ENCODE measurements at regions not wholly inside any gene's neighbourhood (a gene's known extent, or its start where the extent isn't known, plus 50 kb on each side); places are given as distances from the start of the nearest gene placed in this dataset.

DNA sequence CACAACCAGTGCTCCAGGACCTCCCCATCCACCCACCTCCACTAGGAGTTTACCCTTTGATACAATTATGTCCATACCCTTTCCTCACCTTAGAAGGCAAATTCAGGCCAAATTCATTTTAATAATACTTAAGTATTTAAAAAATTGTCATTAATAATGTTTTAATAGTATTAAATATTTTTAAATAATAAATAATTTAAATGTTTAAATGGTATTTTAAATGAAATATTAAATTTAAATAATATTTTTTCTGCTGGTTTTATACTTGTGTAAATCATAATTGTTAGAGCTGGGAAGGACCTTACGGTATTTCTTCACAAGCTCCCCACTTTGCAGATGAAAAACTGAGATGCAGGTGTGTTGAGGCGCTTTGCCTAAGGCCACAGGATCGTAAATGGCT, 67.8 kb downstream of the NRN1 start:
- H3K4me1 ChIP-seq: peaks cover 0 to 18% (median 14%) of the 10 kb centered on the region in 4 donors
- no peaks in the 10 kb centered on the region for H3K27me3 ChIP-seq
- no peaks in the 10 kb centered on the region for H3K36me3 ChIP-seq
- intact Hi-C loops (cut with DNase I): no loop called here
- 97% methylated on average over 3 of the region's 3 CpGs for WGBS
- H3K9me3 ChIP-seq: peaks cover 0 to 8% (median 2%) of the 10 kb centered on the region in 4 donors
- DNase-seq (ENCODE audit: extremely low spot score): no peak
- no peak overlapping the region for H3K4me3 ChIP-seq
- H3K27ac ChIP-seq (replicated peaks in 1 of 4): no peak overlapping the region
- TF ChIP-seq EP300 (IDR thresholded peaks at IDR 0.05) (no peak), POLR2A (IDR thresholded peaks at IDR 0.05; ENCODE audit: low read depth) (no peak), POLR2AphosphoS5 (IDR thresholded peaks at IDR 0.05) (no peak), CTCF (IDR thresholded peaks at IDR 0.05) (no peak)

DNA sequence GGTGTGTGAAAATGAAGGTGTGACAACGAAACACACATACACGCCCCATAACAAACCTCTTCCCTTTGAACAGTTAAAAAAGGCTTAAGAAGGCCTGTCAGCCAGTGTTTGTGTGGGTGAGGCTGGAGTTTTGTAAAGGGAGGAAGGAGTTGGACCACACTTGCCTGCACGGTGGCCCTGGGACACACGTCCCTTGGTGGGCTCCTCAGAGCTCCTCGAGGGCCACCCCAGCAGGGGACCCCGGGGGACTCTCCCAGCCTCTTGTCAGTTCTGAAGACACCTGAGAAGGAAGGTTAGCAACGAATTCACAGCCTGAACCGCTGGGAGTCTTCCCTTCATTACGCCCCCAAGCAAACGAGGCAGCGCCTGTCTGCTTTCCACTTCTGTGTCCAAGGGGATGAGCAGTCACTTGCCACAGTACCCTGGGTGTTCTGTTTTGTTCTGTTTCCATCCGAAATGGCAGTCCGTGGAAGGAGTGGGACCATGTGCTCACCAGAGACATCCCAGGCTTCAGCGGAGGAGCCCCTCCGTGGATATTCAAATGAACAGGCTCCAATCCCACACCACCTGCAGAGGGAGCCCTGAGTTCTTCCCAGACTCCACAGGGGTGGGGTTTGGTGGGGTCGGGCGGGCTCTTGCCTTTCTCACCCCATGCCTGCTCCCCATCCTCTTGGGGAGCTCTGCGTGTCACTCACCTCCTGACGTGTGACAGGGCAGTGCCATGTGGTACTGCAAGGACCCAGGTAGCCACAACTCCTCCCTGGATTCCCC, 68.6 kb downstream of the NRN1 start:
- Histone ChIP-seq H3K27ac (replicated peaks in 1 of 4) (no peak overlapping the region), H3K36me3 (no peaks in the 10 kb centered on the region), H3K9me3 (peaks cover 0 to under 1% (median under 1%) of the 10 kb centered on the region in 4 donors), H3K4me3 (no peak overlapping the region), H3K27me3 (no peaks in the 10 kb centered on the region), H3K4me1 (peaks cover 0 to 18% (median 14%) of the 10 kb centered on the region in 4 donors)
- TF ChIP-seq CTCF (IDR thresholded peaks at IDR 0.05): no peak
- no peak for TF ChIP-seq POLR2A (IDR thresholded peaks at IDR 0.05; ENCODE audit: low read depth)
- TF ChIP-seq POLR2AphosphoS5 (IDR thresholded peaks at IDR 0.05): no peak
- TF ChIP-seq EP300 (IDR thresholded peaks at IDR 0.05): no peak
- no peak for DNase-seq (ENCODE audit: extremely low spot score)
- 83% methylated on average over 17 of the region's 19 CpGs for WGBS
- intact Hi-C loops (cut with DNase I): no loop called here

DNA sequence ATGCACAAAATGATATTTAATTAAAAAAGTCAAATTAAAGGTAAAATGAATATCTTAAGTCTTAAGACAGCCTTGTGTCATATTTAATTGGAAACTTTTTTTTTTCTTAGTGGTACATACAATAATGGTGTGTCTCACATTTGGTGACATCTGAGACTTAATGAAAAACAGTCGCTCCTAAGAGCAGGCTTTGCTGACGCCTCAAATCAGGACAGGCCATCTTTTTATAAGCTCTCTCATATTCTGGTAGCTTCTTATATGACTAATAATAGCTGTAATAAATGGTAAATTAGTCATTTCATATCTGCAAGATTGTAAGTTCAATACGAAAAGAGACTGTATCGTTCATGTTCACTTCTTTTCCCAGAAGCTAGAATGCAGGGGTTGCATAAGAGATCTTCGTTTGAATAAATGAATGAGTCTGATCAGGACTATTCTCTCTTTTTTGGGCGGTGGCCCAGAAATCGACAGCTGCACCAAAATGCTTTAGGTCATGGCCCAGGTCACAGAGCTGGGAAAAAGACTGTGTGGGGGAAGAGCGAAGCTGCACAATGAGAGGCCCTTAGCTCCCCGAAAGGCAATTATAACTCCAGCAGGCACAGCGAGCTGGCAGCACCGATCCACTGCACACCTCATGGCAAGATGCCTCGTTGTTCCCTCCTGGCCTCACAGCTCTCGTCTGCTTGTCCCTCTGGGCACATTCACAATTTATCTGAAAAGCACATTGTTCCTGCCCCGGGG, 69.4 kb downstream of the NRN1 start:
- Histone ChIP-seq H3K4me1 (peaks cover 0 to 18% (median 14%) of the 10 kb centered on the region in 4 donors), H3K4me3 (no peak overlapping the region), H3K27ac (replicated peaks in 1 of 4) (no peak overlapping the region), H3K9me3 (no peaks in the 10 kb centered on the region), H3K36me3 (no peaks in the 10 kb centered on the region), H3K27me3 (no peaks in the 10 kb centered on the region)
- TF ChIP-seq CTCF (IDR thresholded peaks at IDR 0.05): no peak
- TF ChIP-seq EP300 (IDR thresholded peaks at IDR 0.05): no peak
- no peak for TF ChIP-seq POLR2AphosphoS5 (IDR thresholded peaks at IDR 0.05)
- no peak for TF ChIP-seq POLR2A (IDR thresholded peaks at IDR 0.05; ENCODE audit: low read depth)
- WGBS: 74% methylated on average over 14 of the region's 14 CpGs
- DNase-seq (ENCODE audit: extremely low spot score): no peak
- intact Hi-C loops (cut with DNase I): no loop called here

- Histone ChIP-seq H3K27ac (replicated peaks in 1 of 4) (peak overlapping the region in 1 of 4 donors; percentile 12), H3K36me3 (no peaks in the 10 kb centered on the region), H3K27me3 (no peaks in the 10 kb centered on the region), H3K4me1 (peaks cover 0 to 18% (median 14%) of the 10 kb centered on the region in 4 donors), H3K4me3 (no peak overlapping the region), H3K9me3 (no peaks in the 10 kb centered on the region)
- intact Hi-C loops (cut with DNase I): no loop called here
- DNase-seq (ENCODE audit: extremely low spot score): no peak
- 71% methylated on average over 5 of the region's 8 CpGs for WGBS
- TF ChIP-seq EP300 (IDR thresholded peaks at IDR 0.05): no peak
- no peak for TF ChIP-seq CTCF (IDR thresholded peaks at IDR 0.05)
- TF ChIP-seq POLR2AphosphoS5 (IDR thresholded peaks at IDR 0.05): no peak
- TF ChIP-seq POLR2A (IDR thresholded peaks at IDR 0.05; ENCODE audit: low read depth): no peak
Measured at GRCh38 chr6:5936631-5937030, 70.1 kb downstream of the NRN1 start.
